HG03196 (cell line): ENCODE measurements at regions not wholly inside any gene's neighbourhood (a gene's known extent, or its start where the extent isn't known, plus 50 kb on each side); places are given as distances from the start of the nearest gene placed in this dataset.
"Not testable (repeated sequence)": the region's sequence is repeated elsewhere in the genome, so short reads cannot be mapped to it uniquely, and the experiment has no call there.

ENCODE experiments used
- ATAC-seq: cut with Tn5 transposase; IDR thresholded peaks from one replicate; pipeline ENCODE4 v1.9.1; 2021; ENCODE audit not compliant: unreplicated experiment

GRCh38 chr18:22563164-22563583, 145.5 kb upstream of the CTAGE1 start:
- no peak for ATAC-seq

GRCh38 chr18:22564036-22564435, 146.3 kb upstream of the CTAGE1 start:
- no peak for ATAC-seq

- no peak for ATAC-seq
Measured at GRCh38 chr18:22566703-22567420, 149.1 kb upstream of the CTAGE1 start.

- no peak for ATAC-seq
Measured at GRCh38 chr18:22567794-22568193, 150.1 kb upstream of the CTAGE1 start.

DNA sequence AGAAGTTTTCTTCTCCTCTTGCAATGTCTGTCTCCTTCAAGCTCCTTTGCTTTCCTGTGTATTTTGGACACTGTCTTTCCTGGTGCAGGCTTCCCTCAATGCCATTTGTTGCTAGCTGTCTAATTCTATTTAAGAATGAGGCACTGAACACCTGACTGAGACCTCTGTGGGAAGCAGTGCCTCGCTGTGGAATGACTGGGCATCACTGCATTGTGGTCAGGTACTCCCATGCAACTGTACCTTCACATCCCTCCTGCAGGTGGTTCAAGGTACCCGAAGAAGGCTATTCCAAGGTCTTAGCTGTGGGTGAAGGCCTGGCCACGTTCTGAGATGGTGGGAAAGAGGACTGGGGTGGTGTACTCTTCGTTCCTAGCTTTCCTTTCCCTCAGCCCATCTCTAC, 152.8 kb upstream of the CTAGE1 start:
- no peak for ATAC-seq

GRCh38 chr18:22572341-22572740, 154.6 kb upstream of the CTAGE1 start:
- no peak for ATAC-seq

DNA sequence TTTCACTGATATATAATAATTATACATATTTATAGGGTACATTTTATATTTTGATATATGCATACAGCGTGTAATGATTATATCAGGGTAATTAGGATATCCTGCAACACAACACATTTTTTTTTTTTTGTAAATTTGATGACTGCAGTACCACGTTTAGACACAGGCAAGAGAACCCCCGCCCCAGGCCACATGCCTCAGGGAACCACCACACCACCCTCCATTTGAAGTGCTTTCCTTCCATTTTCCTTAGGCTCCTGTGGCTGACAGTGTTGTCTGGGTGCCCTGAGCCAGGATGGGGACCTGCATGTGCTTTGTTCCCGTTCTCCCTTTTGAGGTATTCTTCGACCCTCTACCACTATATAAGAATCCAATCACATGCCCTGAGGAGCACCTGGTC, 161.6 kb upstream of the CTAGE1 start:
- ATAC-seq, result no peak

DNA sequence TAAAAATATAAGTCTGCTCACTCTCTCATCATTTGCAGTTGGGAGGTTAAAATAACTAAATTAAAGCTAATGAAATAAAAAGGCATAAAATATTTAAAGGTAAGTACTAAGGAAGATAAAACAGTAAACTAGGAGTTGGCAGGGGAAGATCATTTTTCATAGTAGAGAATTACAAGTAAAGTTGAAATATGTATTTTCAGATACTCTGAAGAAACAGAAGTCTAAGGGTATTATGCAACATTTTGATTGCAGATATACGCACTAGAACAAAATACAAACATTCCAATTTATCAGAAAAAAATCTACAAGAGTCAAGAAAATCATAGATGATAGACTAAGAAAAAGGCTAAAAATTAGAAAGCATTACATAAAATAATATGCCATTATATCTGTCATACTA, 167.6 kb upstream of the CTAGE1 start:
- ATAC-seq, result no peak

GRCh38 chr18:22585821-22586220, 168.1 kb upstream of the CTAGE1 start:
- ATAC-seq, result no peak

DNA sequence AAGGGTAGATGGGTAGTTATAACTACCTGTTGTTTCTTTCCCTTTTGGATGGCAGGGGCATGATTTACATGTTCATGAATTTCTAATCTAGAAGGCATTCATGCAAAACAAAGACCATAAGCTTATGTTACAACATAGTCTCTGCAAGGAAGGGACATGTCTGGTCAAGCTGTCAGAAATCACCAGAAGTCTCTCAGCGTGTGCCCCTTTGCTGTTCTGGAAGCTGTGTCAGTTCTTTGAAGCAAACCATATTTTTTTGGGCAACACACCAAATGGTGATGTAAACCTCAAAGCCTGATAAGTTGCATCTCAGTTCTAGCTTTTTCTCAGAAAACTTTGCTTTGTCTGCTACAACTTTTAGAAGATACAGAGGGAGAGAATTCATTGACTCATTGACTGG, 173.5 kb upstream of the CTAGE1 start:
- no peak for ATAC-seq

DNA sequence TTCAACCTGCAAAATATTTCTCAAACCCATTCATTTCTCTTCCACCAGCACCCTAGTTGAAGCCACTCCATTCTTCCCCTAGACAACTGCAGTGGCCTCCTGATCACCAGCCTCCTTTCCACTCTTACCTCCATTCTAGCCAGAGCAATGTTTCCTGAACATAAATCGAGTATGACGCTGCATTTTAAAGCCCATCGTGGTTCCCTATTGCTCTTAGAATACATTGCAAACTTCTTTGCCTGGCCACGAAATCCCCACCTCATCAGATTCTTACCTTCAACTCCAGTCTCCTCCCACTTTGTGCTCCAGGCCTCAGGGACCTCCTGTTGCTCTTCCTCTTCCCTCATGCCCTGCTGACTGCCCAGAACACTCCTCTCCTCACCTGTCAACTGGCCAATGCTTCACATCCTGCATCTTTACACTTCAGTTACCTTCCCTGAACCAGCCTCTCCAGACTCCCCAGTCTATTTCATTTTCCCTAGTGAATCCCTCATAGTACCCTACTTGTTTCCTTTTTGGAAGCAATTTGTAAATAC, 176.5 kb upstream of the CTAGE1 start:
- ATAC-seq, result no peak

DNA sequence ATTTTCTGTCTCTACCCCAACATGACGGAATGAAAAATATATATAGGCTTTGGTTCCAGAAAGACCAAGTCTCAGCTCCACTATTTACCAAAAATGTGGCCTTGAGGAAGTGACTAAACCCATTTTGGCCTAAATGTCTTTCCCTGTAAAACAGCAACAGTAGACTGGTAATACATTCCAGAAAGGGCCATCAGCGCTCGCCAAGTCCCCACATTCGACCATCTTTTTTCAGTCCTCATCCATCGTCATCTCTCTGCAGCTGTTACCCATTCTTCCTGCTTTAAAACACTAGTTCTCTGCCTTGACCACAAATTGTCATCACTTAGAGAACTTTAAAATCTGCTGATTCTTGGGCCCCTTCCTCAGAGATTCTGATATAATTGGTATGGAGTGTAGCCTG, 183.8 kb upstream of the CTAGE1 start:
- no peak for ATAC-seq

DNA sequence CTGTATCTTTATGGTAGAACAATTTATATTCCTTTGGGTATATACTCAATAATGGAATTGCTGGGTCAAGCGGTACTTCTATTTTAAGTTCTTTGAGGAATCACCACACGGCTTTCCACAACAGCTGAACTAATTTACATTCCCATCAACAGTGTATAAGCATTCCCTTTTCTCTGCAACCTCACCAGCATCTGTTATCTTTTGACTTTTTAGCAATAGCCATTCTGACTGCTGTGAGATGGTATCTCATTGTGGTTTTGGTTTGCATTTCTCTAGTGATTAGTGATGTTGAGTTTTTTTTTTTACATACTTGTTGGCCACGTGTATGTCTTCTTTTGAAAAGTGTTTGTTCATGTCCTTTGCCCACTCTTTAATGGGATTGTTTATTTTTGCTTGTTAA, 184.7 kb upstream of the CTAGE1 start:
- not testable (repeated sequence) for ATAC-seq

DNA sequence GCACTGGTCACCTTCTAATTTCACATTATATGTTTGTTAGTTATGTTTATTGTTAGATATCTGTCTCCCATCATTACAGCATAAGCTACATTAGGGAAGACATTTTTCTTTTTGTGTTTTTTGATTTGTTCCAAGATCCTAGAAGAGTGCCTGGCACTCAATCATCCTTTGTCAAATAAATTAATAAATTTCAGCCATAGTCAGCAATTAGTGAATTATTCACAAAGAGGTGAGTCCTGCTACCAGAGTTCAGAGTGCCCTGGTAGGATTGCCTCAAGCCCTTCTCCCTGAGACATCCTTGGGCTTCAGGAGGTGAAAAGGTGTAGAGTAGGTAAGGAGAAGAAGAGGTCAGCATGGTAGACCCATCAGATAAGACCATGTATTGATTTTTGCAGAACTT, 186.2 kb upstream of the CTAGE1 start:
- no peak for ATAC-seq

- ATAC-seq, result no peak
Measured at GRCh38 chr18:22604390-22604985, 186.8 kb upstream of the CTAGE1 start.

- ATAC-seq, result no peak
Measured at GRCh38 chr18:22604986-22605421, 187.3 kb upstream of the CTAGE1 start.

GRCh38 chr18:22605736-22606135, 188.0 kb upstream of the CTAGE1 start:
- no peak for ATAC-seq

GRCh38 chr18:22606563-22607283, 189.0 kb upstream of the CTAGE1 start:
- no peak for ATAC-seq

DNA sequence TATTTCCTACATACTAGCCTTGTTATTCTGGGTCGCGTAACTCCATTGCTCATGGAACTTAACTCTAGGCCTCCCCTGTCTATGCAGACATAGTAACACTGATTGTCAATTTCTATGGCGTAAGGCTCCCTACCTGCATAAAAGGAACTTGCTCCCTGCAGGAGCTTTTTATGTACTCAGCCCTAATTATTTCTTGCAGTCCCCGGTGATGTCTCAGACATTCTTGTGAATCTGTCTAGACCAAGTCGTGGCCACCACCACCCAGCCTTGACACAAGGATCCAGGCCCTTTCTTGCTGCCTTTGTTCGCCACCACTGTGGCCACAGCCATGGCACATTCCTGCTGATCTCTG, 189.5 kb upstream of the CTAGE1 start:
- ATAC-seq, result no peak

DNA sequence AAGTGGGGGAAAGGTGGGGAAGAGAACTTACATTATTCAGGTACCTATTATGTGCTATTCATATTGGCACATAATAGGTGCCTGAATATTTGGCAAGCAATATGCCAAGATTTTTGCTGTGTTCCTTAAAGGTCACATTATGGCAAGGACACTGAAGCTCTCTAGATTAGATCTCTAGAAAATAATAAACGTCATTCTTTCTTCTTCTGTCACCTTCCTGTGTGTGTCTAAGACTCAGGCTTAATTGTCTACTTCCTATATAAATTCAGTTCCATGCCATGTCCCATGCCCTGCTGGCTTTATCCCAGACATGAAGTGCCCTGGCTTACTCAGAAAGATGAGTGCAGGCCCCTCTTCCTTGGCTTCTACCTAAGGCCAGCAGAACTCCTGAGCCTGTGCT, 191.1 kb upstream of the CTAGE1 start:
- no peak for ATAC-seq

DNA sequence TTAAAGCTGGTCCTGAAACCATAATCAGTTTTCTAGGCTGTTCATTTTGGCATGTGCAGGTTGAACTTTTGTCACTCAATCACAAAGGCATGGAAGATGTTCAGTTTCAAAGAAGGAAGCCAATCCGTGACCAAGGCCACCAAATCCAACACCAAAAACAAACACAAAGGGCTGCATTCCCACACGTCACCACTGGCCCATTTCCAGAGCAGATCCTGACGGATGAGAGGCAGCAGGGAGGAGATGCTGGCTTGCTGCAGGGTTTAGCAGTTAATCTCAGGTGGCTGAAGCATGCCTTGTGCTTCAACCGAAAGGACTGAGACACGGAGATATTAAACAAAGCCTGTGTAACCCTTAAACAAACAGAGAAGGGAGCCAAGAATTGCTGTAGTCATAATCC, 191.9 kb upstream of the CTAGE1 start:
- no peak for ATAC-seq

GRCh38 chr18:22613058-22613690, 195.5 kb upstream of the CTAGE1 start:
- ATAC-seq, result no peak
